Urinary bladder (tissue), 3 donors: ENCODE measurements at regions not wholly inside any gene's neighbourhood (a gene's known extent, or its start where the extent isn't known, plus 50 kb on each side); places are given as distances from the start of the nearest gene placed in this dataset.
"Not testable (repeated sequence)": the region's sequence is repeated elsewhere in the genome, so short reads cannot be mapped to it uniquely, and the experiment has no call there.

ENCODE experiments used
- DNase-seq: peaks from one replicate; pipeline ENCODE4 v3.0.0-alpha.2; 2015; ENCODE audit errors: extremely low spot score
- H3K27ac ChIP-seq: one replicate; pipeline ENCODE4 v1.5.1; 2013; ENCODE audit warnings: low read depth, mild to moderate bottlenecking, moderate library complexity
- H3K36me3 ChIP-seq: one replicate; pipeline ENCODE4 v1.6.1; 2013; ENCODE audit warnings: mild to moderate bottlenecking, moderate library complexity; ENCODE audit not compliant: insufficient read depth
- H3K4me1 ChIP-seq: one replicate; pipeline ENCODE4 v1.6.1; 2013; ENCODE audit warnings: mild to moderate bottlenecking, moderate library complexity; ENCODE audit not compliant: insufficient read depth
- H3K4me3 ChIP-seq: one replicate; pipeline ENCODE4 v1.5.1; 2013; ENCODE audit warnings: low read depth, low read length
- WGBS: extraction: QIAGEN DNeasy Blood & Tissue Kit; methylation state at CpG from one replicate; pipeline ENCODE4 v1.1.7; 2013; 5-methylcytosine and 5-hydroxymethylcytosine counted together
- donor health status: healthy with polysubstance abuse.
- donor health status: healthy.

DNA sequence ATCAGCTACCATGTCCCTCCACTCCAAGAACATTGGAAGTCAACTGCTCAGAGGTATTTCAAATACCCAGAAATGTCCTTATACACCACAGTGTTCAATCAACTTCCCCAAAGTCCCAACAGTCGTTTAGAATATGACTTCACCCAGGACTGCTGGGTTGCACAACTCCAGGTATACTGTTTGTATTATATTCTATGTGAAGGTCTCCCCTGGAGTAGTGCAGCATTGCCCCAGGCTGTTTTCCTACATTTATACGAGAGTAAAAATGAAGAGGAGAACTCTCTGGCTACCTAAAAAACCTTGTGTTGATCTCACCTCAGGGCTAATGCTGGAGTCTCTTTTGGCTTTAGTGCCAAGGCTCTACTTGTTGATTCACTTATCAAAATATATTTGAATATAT, 183.6 kb upstream of the MAP3K1 start:
- H3K36me3 ChIP-seq = no peaks in the 10 kb centered on the region
- no peak for DNase-seq

GRCh38 chr5:56628616-56629015, 186.7 kb upstream of the MAP3K1 start:
- 97% methylated on average over 4 of the region's 4 CpGs for WGBS
- not testable (repeated sequence) for H3K27ac ChIP-seq, H3K4me1 ChIP-seq, DNase-seq, H3K4me3 ChIP-seq, H3K36me3 ChIP-seq

More for the DNA sequence above, 183.6 kb upstream of the MAP3K1 start:
- WGBS = 78% methylated on average over 2 of the region's 2 CpGs
- no peak overlapping the region for H3K4me3 ChIP-seq
- H3K4me1 ChIP-seq = no peaks in the 10 kb centered on the region
- H3K27ac ChIP-seq = no peak overlapping the region

GRCh38 chr5:56625541-56625940, 189.8 kb upstream of the MAP3K1 start:
- Histone ChIP-seq H3K36me3 (no peaks in the 10 kb centered on the region), H3K4me1 (no peaks in the 10 kb centered on the region), H3K27ac (no peak overlapping the region), H3K4me3 (no peak overlapping the region)
- DNase-seq = no peak
- 50% methylated on average over 2 of the region's 2 CpGs for WGBS

- WGBS = 80% methylated on average over 1 of the region's 1 CpG
Observed at GRCh38 chr5:56624751-56625150, 190.6 kb upstream of the MAP3K1 start.

GRCh38 chr5:56622141-56622540, 193.2 kb upstream of the MAP3K1 start:
- no peak for DNase-seq
- no peak overlapping the region for H3K4me3 ChIP-seq
- no peaks in the 10 kb centered on the region for H3K36me3 ChIP-seq
- H3K4me1 ChIP-seq = no peaks in the 10 kb centered on the region
- WGBS = 71% methylated on average over 2 of the region's 2 CpGs
- no peak overlapping the region for H3K27ac ChIP-seq

More at GRCh38 chr5:56624751-56625150, 190.6 kb upstream of the MAP3K1 start:
- Histone ChIP-seq H3K4me1 (no peaks in the 10 kb centered on the region), H3K27ac (no peak overlapping the region), H3K4me3 (no peak overlapping the region), H3K36me3 (no peaks in the 10 kb centered on the region)
- DNase-seq = no peak

GRCh38 chr5:56620903-56621677, 194.3 kb upstream of the MAP3K1 start:
- no peak for DNase-seq
- Histone ChIP-seq H3K4me1 (peaks cover under 1% of the 10 kb centered on the region), H3K4me3 (no peak overlapping the region), H3K36me3 (no peaks in the 10 kb centered on the region), H3K27ac (no peak overlapping the region)
- WGBS = 95% methylated on average over 3 of the region's 3 CpGs

- WGBS = 97% methylated on average over 4 of the region's 4 CpGs
- Histone ChIP-seq H3K4me1 (peaks cover 2% of the 10 kb centered on the region), H3K4me3 (no peak overlapping the region), H3K36me3 (no peaks in the 10 kb centered on the region), H3K27ac (no peak overlapping the region)
- DNase-seq = no peak
Observed at GRCh38 chr5:56617998-56618397, 197.4 kb upstream of the MAP3K1 start.

- 53% methylated on average over 6 of the region's 6 CpGs for WGBS
- H3K4me3 ChIP-seq = no peak overlapping the region
- no peaks in the 10 kb centered on the region for H3K36me3 ChIP-seq
- DNase-seq = no peak
- H3K4me1 ChIP-seq = peaks cover 2% of the 10 kb centered on the region
- no peak overlapping the region for H3K27ac ChIP-seq
Observed at GRCh38 chr5:56616454-56617160, 198.7 kb upstream of the MAP3K1 start.

- Histone ChIP-seq H3K4me3 (no peak overlapping the region), H3K27ac (no peak overlapping the region), H3K4me1 (peaks cover 2% of the 10 kb centered on the region), H3K36me3 (no peaks in the 10 kb centered on the region)
- 32% methylated on average over 6 of the region's 6 CpGs for WGBS
- DNase-seq = peak; percentile 53
Observed at GRCh38 chr5:56615361-56616153, 199.8 kb upstream of the MAP3K1 start.

GRCh38 chr5:56612759-56613158, 202.6 kb upstream of the MAP3K1 start:
- WGBS = 85% methylated on average over 1 of the region's 1 CpG
- H3K4me1 ChIP-seq = peaks cover 2% of the 10 kb centered on the region
- no peak for DNase-seq

DNA sequence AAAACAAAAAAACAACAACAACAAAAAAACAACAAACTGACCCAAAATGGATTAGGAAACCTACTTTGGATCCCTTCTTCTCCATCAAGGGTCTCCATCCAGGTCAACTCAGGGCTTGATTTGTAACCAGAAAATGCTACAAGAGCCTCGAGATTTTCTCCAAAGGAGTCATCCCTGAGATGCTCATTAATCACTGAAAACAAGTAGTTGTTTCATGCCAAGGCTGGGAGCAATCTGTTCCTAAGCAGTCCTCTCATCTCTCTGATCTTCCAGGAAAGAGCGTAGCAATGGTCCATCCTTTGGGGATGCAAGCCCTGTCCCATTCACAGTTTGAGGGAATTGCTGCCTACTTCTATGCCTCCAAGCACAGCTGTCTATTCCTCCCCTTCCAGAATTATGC, 203.0 kb upstream of the MAP3K1 start:
- Histone ChIP-seq H3K4me3 (no peak overlapping the region), H3K27ac (no peak overlapping the region), H3K4me1 (peaks cover 2% of the 10 kb centered on the region), H3K36me3 (no peaks in the 10 kb centered on the region)
- 87% methylated on average over 2 of the region's 2 CpGs for WGBS
- no peak for DNase-seq

More at GRCh38 chr5:56612759-56613158, 202.6 kb upstream of the MAP3K1 start:
- Histone ChIP-seq H3K36me3 (no peaks in the 10 kb centered on the region), H3K4me3 (no peak overlapping the region), H3K27ac (no peak overlapping the region)

GRCh38 chr5:56610093-56610698, 205.2 kb upstream of the MAP3K1 start:
- no peak overlapping the region for H3K4me3 ChIP-seq
- 87% methylated on average over 4 of the region's 4 CpGs for WGBS
- H3K27ac ChIP-seq = no peak overlapping the region
- DNase-seq = no peak
- no peaks in the 10 kb centered on the region for H3K4me1 ChIP-seq
- no peaks in the 10 kb centered on the region for H3K36me3 ChIP-seq

- Histone ChIP-seq H3K4me3 (no peak overlapping the region), H3K36me3 (no peaks in the 10 kb centered on the region), H3K4me1 (no peaks in the 10 kb centered on the region), H3K27ac (no peak overlapping the region)
- no peak for DNase-seq
- WGBS = 86% methylated on average over 6 of the region's 6 CpGs
Observed at GRCh38 chr5:56608217-56608925, 207.0 kb upstream of the MAP3K1 start.
